ENCODE measurements at regions not wholly inside any gene's neighbourhood (a gene's known extent, or its start where the extent isn't known, plus 50 kb on each side); places are given as distances from the start of the nearest gene placed in this dataset.
"Not testable (repeated sequence)": the region's sequence is repeated elsewhere in the genome, so short reads cannot be mapped to it uniquely, and the experiment has no call there.

- DNase-seq (ENCODE audit: low read depth) = no peak
These were observed 741.8 kb downstream of the TMEM121 start for GRCh38 chr14:106268013-106268727.

- DNase-seq (ENCODE audit: low read depth) = no peak
These were observed 742.6 kb downstream of the TMEM121 start for GRCh38 chr14:106269029-106269428.

- DNase-seq (ENCODE audit: low read depth) = no peak
These were observed 743.2 kb downstream of the TMEM121 start for GRCh38 chr14:106269451-106270204.

- not testable (repeated sequence) for DNase-seq (ENCODE audit: low read depth)
These were observed 744.2 kb downstream of the TMEM121 start for GRCh38 chr14:106270476-106271121.

GRCh38 chr14:106276326-106277267 lies 750.2 kb downstream of the TMEM121 start:
- DNase-seq (ENCODE audit: low read depth) = no peak

- DNase-seq (ENCODE audit: low read depth) = no peak
These were observed 751.1 kb downstream of the TMEM121 start for GRCh38 chr14:106277503-106277902.

GRCh38 chr14:106280876-106281275 lies 754.5 kb downstream of the TMEM121 start:
- no peak for DNase-seq (ENCODE audit: low read depth)

GRCh38 chr14:106286697-106287290 lies 760.4 kb downstream of the TMEM121 start:
- no peak for DNase-seq (ENCODE audit: low read depth)

- no peak for DNase-seq (ENCODE audit: low read depth)
These were observed 761.1 kb downstream of the TMEM121 start for GRCh38 chr14:106287506-106287905.

- no peak for DNase-seq (ENCODE audit: low read depth)
These were observed 765.2 kb downstream of the TMEM121 start for GRCh38 chr14:106291626-106292025.

- DNase-seq (ENCODE audit: low read depth) = no peak
These were observed 767.9 kb downstream of the TMEM121 start for GRCh38 chr14:106294324-106294723.

- DNase-seq (ENCODE audit: low read depth) = not testable (repeated sequence)
These were observed 774.6 kb downstream of the TMEM121 start for GRCh38 chr14:106300951-106301510.

- DNase-seq (ENCODE audit: low read depth) = not testable (repeated sequence)
These were observed 775.2 kb downstream of the TMEM121 start for GRCh38 chr14:106301609-106302008.

- DNase-seq (ENCODE audit: low read depth) = no peak
These were observed 776.3 kb downstream of the TMEM121 start for GRCh38 chr14:106302661-106303060.

GRCh38 chr14:106304271-106304670 lies 777.9 kb downstream of the TMEM121 start:
- no peak for DNase-seq (ENCODE audit: low read depth)

GRCh38 chr14:106308839-106309389 lies 782.5 kb downstream of the TMEM121 start:
- no peak for DNase-seq (ENCODE audit: low read depth)

- DNase-seq (ENCODE audit: low read depth) = no peak
These were observed 783.0 kb downstream of the TMEM121 start for GRCh38 chr14:106309423-106309822.

GRCh38 chr14:106315436-106315835 lies 789.1 kb downstream of the TMEM121 start:
- no peak for DNase-seq (ENCODE audit: low read depth)

GRCh38 chr14:106317593-106317992 lies 791.2 kb downstream of the TMEM121 start:
- DNase-seq (ENCODE audit: low read depth) = no peak

- no peak for DNase-seq (ENCODE audit: low read depth)
These were observed 792.3 kb downstream of the TMEM121 start for GRCh38 chr14:106318700-106319099.

GRCh38 chr14:106323970-106324369 lies 797.6 kb downstream of the TMEM121 start:
- DNase-seq (ENCODE audit: low read depth) = not testable (repeated sequence)
